Ectodermal cell (in vitro differentiated cells): ENCODE measurements at regions not wholly inside any gene's neighbourhood (a gene's known extent, or its start where the extent isn't known, plus 50 kb on each side); places are given as distances from the start of the nearest gene placed in this dataset.
"Not testable (repeated sequence)": the region's sequence is repeated elsewhere in the genome, so short reads cannot be mapped to it uniquely, and the experiment has no call there.

ENCODE experiments used
- H3K27ac ChIP-seq: 2 replicates; pipeline ENCODE4 v1.7.0; 2013; ENCODE audit warnings: mild to moderate bottlenecking, low read depth, low read length; ENCODE audit not compliant: insufficient read depth, poor library complexity, severe bottlenecking
- H3K27me3 ChIP-seq: 2 replicates; pipeline ENCODE4 v1.7.0; 2013; ENCODE audit warnings: mild to moderate bottlenecking, low read length; ENCODE audit not compliant: insufficient read depth, control insufficient read depth, poor library complexity, severe bottlenecking
- H3K36me3 ChIP-seq: one replicate; pipeline ENCODE4 v1.7.0; 2013; ENCODE audit warnings: low read length; ENCODE audit not compliant: control insufficient read depth, insufficient read depth
- H3K4me1 ChIP-seq: one replicate; pipeline ENCODE4 v1.7.0; 2013; ENCODE audit warnings: low read length; ENCODE audit not compliant: control insufficient read depth, insufficient read depth
- H3K4me3 ChIP-seq: 2 replicates; pipeline ENCODE4 v1.7.0; 2013; ENCODE audit warnings: low read depth, low read length, control low read depth; ENCODE audit not compliant: insufficient read depth
- H3K9me3 ChIP-seq: 2 replicates; pipeline ENCODE4 v1.7.0; 2013; ENCODE audit warnings: mild to moderate bottlenecking, low read length, moderate library complexity; ENCODE audit not compliant: control insufficient read depth
- WGBS, 2 experiments: methylation state at CpG; one replicate each; pipeline ENCODE4 v1.1.7; 2013; ENCODE audit warnings: missing lambda C conversion rate in 2 of 2; 5-methylcytosine and 5-hydroxymethylcytosine counted together

GRCh38 chrY:12438823-12439222 lies 262.2 kb upstream of the USP9Y start:
- not testable (repeated sequence) for H3K4me3 ChIP-seq, H3K36me3 ChIP-seq, H3K4me1 ChIP-seq, H3K27ac ChIP-seq, H3K9me3 ChIP-seq, H3K27me3 ChIP-seq
- WGBS, 2 experiments, result 83 to 94% methylated on average over 1 to 2 of the region's 6 CpGs

DNA sequence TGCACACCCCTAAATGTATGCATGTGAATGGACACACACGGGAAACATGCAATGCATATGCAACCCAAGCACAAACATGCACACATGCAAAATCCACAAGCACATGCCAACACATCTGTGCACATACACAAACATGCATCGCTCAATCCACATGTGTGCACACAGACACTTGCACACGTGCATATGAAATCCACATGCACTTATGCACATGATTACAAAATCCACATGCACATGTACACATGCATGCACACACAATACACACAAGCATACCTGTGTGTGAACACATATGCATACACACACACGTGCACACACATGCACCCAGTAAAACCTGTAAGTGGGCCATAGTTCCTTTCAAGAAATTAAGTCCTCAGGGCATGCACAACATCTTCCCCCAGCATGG lies 256.8 kb upstream of the USP9Y start:
- Histone ChIP-seq H3K36me3 (no peaks in the 10 kb centered on the region), H3K27ac (no peak overlapping the region), H3K27me3 (no peaks in the 10 kb centered on the region), H3K4me3 (no peak overlapping the region), H3K9me3 (no peaks in the 10 kb centered on the region), H3K4me1 (no peaks in the 10 kb centered on the region)
- 82 to 87% methylated on average over 4 of the region's 4 CpGs for WGBS, 2 experiments

GRCh38 chrY:12446486-12447265 lies 254.4 kb upstream of the USP9Y start:
- not testable (repeated sequence) for H3K27ac ChIP-seq, H3K4me3 ChIP-seq, H3K36me3 ChIP-seq, H3K9me3 ChIP-seq, H3K4me1 ChIP-seq, H3K27me3 ChIP-seq
- 71% methylated on average over 21 to 23 of the region's 27 CpGs for WGBS, 2 experiments

DNA sequence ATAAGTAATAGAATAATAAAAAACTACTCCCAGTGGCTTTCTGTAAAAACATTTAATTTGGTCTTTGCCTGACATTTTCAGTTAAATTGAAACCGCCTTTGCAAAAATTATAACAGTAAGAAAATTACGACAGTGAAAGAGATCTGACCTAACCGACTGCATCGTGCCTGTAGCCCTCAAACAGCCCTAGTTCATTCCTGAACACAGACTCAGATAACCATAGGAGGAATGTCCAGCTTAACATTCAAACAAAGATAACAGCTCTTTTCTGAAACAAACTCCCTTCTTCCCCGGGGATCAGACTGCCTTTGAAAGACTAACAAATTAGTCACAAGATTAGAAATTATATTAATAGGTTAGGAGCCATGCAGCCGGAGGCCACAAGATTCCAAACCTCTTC lies 252.5 kb upstream of the USP9Y start:
- H3K4me1 ChIP-seq, H3K27me3 ChIP-seq, H3K9me3 ChIP-seq, H3K36me3 ChIP-seq, H3K27ac ChIP-seq, H3K4me3 ChIP-seq: not testable (repeated sequence)
- WGBS, 2 experiments, result 80 to 85% methylated on average over 1 to 4 of the region's 6 CpGs

DNA sequence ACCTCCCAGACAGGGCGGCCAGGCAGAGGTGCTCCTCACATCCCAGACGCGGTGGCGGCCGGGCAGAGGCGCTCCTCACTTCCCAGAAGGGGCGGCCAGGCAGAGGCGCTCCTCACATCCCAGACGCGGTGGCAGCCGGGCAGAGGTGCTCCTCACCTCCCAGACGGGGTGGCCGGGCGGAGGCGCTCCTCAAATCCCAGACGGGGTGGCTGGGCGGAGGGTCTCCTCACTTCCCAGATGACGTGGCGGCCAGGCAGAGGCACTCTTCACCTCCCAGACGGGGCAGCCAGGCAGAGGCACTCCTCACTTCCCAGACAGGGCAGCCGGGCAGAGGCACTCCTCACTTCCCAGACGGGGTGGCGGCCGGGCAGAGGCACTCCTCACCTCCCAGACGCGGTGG lies 247.7 kb upstream of the USP9Y start:
- H3K27ac ChIP-seq, H3K27me3 ChIP-seq, H3K9me3 ChIP-seq, H3K36me3 ChIP-seq, H3K4me1 ChIP-seq, H3K4me3 ChIP-seq: not testable (repeated sequence)
- 90 to 92% methylated on average over 26 of the region's 26 CpGs for WGBS, 2 experiments

GRCh38 chrY:12459965-12460364 lies 241.1 kb upstream of the USP9Y start:
- WGBS, 2 experiments, result 44 to 83% methylated on average over 1 of the region's 1 CpG
- H3K36me3 ChIP-seq, result no peaks in the 10 kb centered on the region
- no peak overlapping the region for H3K27ac ChIP-seq
- no peaks in the 10 kb centered on the region for H3K4me1 ChIP-seq
- H3K4me3 ChIP-seq, result no peak overlapping the region
- no peaks in the 10 kb centered on the region for H3K9me3 ChIP-seq
- H3K27me3 ChIP-seq, result no peaks in the 10 kb centered on the region

- H3K36me3 ChIP-seq, result no peaks in the 10 kb centered on the region
- 84 to 96% methylated on average over 3 to 4 of the region's 4 CpGs for WGBS, 2 experiments
- H3K9me3 ChIP-seq, result no peaks in the 10 kb centered on the region
- no peaks in the 10 kb centered on the region for H3K27me3 ChIP-seq
- no peak overlapping the region for H3K4me3 ChIP-seq
- H3K27ac ChIP-seq, result no peak overlapping the region
- H3K4me1 ChIP-seq, result no peaks in the 10 kb centered on the region
These were observed 236.9 kb upstream of the USP9Y start for GRCh38 chrY:12464155-12464554.

DNA sequence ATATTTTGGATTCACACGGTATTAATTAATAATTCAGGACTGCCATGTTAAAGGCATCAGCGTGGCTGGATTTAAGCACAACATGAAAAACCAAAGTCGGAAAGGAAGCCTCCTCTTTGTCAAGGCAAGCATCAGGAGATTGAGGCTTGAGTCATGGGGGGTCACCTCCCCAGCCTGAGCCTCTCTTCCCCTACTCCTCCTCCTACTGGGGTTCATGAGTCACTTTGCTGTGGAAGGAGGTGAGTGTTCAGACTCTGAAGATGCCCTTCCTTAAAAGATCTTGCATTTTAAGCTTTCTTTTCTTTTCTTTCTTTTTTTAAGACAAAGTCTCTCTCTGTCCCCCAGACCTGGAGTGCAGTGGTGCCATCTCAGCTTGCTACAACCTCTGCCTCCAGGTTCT lies 235.3 kb upstream of the USP9Y start:
- Histone ChIP-seq H3K27ac (no peak overlapping the region), H3K36me3 (no peaks in the 10 kb centered on the region), H3K9me3 (no peaks in the 10 kb centered on the region), H3K4me1 (no peaks in the 10 kb centered on the region), H3K4me3 (no peak overlapping the region), H3K27me3 (no peaks in the 10 kb centered on the region)
- WGBS, 2 experiments, result 76 to 90% methylated on average over 3 of the region's 3 CpGs

DNA sequence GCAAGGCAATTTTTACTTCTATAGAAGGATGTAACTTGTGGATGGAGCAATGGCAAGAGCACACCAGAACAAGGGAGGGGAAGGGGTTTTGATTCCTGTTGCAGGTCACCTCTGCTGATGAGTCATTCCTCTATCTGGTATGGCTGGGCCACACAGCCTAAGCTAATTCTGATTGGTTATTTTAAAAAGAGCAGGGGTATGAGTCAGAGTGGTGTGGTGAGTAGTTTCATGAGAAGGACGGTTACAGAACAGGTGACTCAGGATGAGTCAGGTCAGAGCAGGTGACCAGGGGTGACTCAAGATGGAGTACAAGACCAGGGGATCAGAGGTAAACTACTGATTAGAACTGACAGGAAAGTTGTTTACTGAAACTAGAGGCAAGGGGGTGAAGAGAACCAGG lies 231.9 kb upstream of the USP9Y start:
- WGBS, 2 experiments, result 33 to 65% methylated on average over 1 of the region's 1 CpG
- Histone ChIP-seq H3K27me3 (no peaks in the 10 kb centered on the region), H3K36me3 (no peaks in the 10 kb centered on the region), H3K27ac (no peak overlapping the region), H3K9me3 (no peaks in the 10 kb centered on the region), H3K4me3 (no peak overlapping the region), H3K4me1 (no peaks in the 10 kb centered on the region)

- no peaks in the 10 kb centered on the region for H3K36me3 ChIP-seq
- H3K27ac ChIP-seq, result no peak overlapping the region
- no peaks in the 10 kb centered on the region for H3K9me3 ChIP-seq
- no peaks in the 10 kb centered on the region for H3K27me3 ChIP-seq
- no peak overlapping the region for H3K4me3 ChIP-seq
- H3K4me1 ChIP-seq, result no peaks in the 10 kb centered on the region
These were observed 226.6 kb upstream of the USP9Y start for GRCh38 chrY:12474472-12474871.

DNA sequence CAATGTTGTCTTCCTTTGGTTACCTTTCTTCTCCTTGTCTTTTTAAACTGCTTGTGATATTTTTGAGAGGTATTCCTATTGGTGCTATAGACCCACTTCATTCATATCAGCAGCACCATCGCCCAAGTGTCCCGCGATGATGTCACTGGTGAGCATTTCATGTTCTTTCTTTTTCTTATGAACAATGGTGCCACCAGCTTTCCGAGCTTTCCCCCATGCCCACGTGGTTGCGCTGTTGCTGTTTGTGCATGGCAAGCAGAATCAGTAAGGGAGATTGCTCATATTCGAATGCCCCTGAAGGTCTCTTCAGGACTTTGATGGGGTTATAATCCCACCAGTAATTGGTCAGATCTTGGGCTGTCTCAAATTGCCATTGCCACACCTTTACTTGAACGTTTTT lies 221.6 kb upstream of the USP9Y start:
- WGBS, 2 experiments, result 53 to 56% methylated on average over 7 of the region's 8 CpGs

More for the DNA sequence above, 221.6 kb upstream of the USP9Y start:
- H3K27ac ChIP-seq, result no peak overlapping the region
- no peaks in the 10 kb centered on the region for H3K9me3 ChIP-seq
- no peaks in the 10 kb centered on the region for H3K36me3 ChIP-seq
- no peaks in the 10 kb centered on the region for H3K27me3 ChIP-seq
- H3K4me1 ChIP-seq, result no peaks in the 10 kb centered on the region
- H3K4me3 ChIP-seq, result no peak overlapping the region
